HepG2 (cell line): ENCODE measurements at regions not wholly inside any gene's neighbourhood (a gene's known extent, or its start where the extent isn't known, plus 50 kb on each side); places are given as distances from the start of the nearest gene placed in this dataset.

Experiments used
- ATAC-seq: fragments of 200-7000 bp; cut with Tn5 transposase; 3 replicates; pipeline ENCODE4 v1.9.1; 2020; ENCODE audit warnings: mild to moderate bottlenecking, moderate library complexity
- BruUV-seq: library from RNA; stranded (reverse); fragments of 400-500 nt; replicated peaks from 2 replicates; lab custom pipeline; 2021; lab: Mats Ljungman, UMichigan
- CTCF ChIA-PET: fragments of 300-600 bp; formaldehyde crosslinking; extraction: SDS; loops from one replicate; lab custom pipeline; 2021; ENCODE audit warnings: low total read pairs, inconsistent platforms, low intra/inter-chr PET ratio; lab: Yijun Ruan, JAX
- POLR2A ChIA-PET: fragments of 350-600 bp; sonication (Branson Sonifier 250); formaldehyde crosslinking; loops from one replicate; lab custom pipeline; 2020; ENCODE audit warnings: antibody characterized with exemption, inconsistent platforms; lab: Yijun Ruan, JAX
- DNase-seq: peaks from one replicate; pipeline ENCODE4 v3.0.0-alpha.2; 2015; ENCODE audit warnings: low spot score
- FAIRE-seq: peaks from 3 replicates; lab custom pipeline; 2011; peaks lifted over from hg19 to GRCh38; lab: Jason Lieb, UNC
- H2AFZ ChIP-seq: one replicate; pipeline ENCODE4 v1.6.1; 2011; ENCODE audit warnings: low read length, inconsistent platforms
- H3K27ac ChIP-seq: fragments of 300-600 bp; 3 replicates; pipeline ENCODE4 v1.8.0; 2011; ENCODE audit warnings: mixed run types, mild to moderate bottlenecking, mixed read lengths, low read length, inconsistent platforms; ENCODE audit not compliant: insufficient read depth; ENCODE audit errors: extremely low read length
- H3K27me3 ChIP-seq, 2 experiments: fragments of 200-600 bp in 1 of 2; 2 replicates in 1 of 2; 3 replicates in 1 of 2; pipeline versions ENCODE4 v1.6.0 to v1.8.0; 2011; ENCODE audit warnings: low read length in 2 of 2, mild to moderate bottlenecking in 2 of 2, moderate library complexity in 2 of 2, inconsistent platforms in 1 of 2; ENCODE audit not compliant: insufficient read depth in 2 of 2, control insufficient read depth in 1 of 2
- H3K36me3 ChIP-seq, 2 experiments: fragments of 200-600 bp in 1 of 2; replicated peaks in 1 of 2; 2 replicates in 1 of 2; 3 replicates in 1 of 2; pipeline versions ENCODE4 v1.5.1 to v1.8.0; 2011; ENCODE audit warnings: low read length in 2 of 2, inconsistent platforms in 1 of 2; ENCODE audit not compliant: insufficient read depth in 2 of 2, control insufficient read depth in 1 of 2
- H3K4me1 ChIP-seq: 2 replicates; pipeline ENCODE4 v1.5.1; 2012; ENCODE audit warnings: low read length, inconsistent platforms; ENCODE audit not compliant: insufficient read depth
- H3K4me2 ChIP-seq: 2 replicates; pipeline ENCODE4 v1.6.0; 2011; ENCODE audit warnings: low read depth, low read length, inconsistent platforms
- H3K4me3 ChIP-seq, 3 experiments: fragments of 200-600 bp in 1 of 3; sonication (generic), shearing (Covaris generic) in 1 of 3; replicated peaks in 1 of 3; 2 replicates each; pipeline ENCODE4 v1.5.1; 2011 to 2016; ENCODE audit warnings: low read length in 3 of 3, inconsistent platforms in 2 of 3, low read depth in 2 of 3, mild to moderate bottlenecking in 2 of 3, control low read depth in 1 of 3, mixed read lengths in 1 of 3; ENCODE audit not compliant: insufficient read depth in 1 of 3
- H3K79me2 ChIP-seq: one replicate; pipeline ENCODE4 v1.6.1; 2011; ENCODE audit warnings: low read length, inconsistent platforms; ENCODE audit not compliant: insufficient read depth
- H3K9ac ChIP-seq: 2 replicates; pipeline ENCODE4 v1.6.0; 2011; ENCODE audit warnings: mild to moderate bottlenecking, low read depth, low read length, inconsistent platforms; ENCODE audit not compliant: insufficient read depth
- H3K9me3 ChIP-seq: 2 replicates; pipeline ENCODE4 v1.5.1; 2012; ENCODE audit warnings: mild to moderate bottlenecking, low read length
- H4K20me1 ChIP-seq: 2 replicates; pipeline ENCODE4 v1.6.0; 2011; ENCODE audit warnings: inconsistent platforms, mild to moderate bottlenecking, low read length, moderate library complexity; ENCODE audit not compliant: insufficient read depth
- CEBPB ChIP-seq: IDR thresholded peaks from 2 replicates; pipeline ENCODE4 v1.6.1; 2011; ENCODE audit warnings: low read depth, low read length, improper control_type of control experiment, borderline replicate concordance
- CEBPG ChIP-seq: IDR thresholded peaks from 2 replicates; pipeline ENCODE4 v1.6.1; 2016
- CHCHD3 ChIP-seq: sonication (generic); formaldehyde crosslinking; IDR thresholded peaks from 2 replicates; pipeline ENCODE4 v1.8.0; 2022; ENCODE audit warnings: mild to moderate bottlenecking, missing genetic modification reagents, moderate library complexity
- FOXM1 ChIP-seq: sonication (generic); formaldehyde crosslinking; IDR thresholded peaks from 2 replicates; pipeline ENCODE4 v1.5.0; 2020; ENCODE audit warnings: missing genetic modification reagents
- MLX ChIP-seq: IDR thresholded peaks from 2 replicates; pipeline ENCODE4 v1.6.1; 2016
- NR2F6 ChIP-seq, 2 experiments: IDR thresholded peaks; 2 replicates each; pipeline ENCODE4 v1.6.1; 2016; ENCODE audit warnings: antibody characterized with exemption in 1 of 2, mild to moderate bottlenecking in 1 of 2
- ZNF234 ChIP-seq: sonication (generic); formaldehyde crosslinking; conservative IDR thresholded peaks from 2 replicates; pipeline ENCODE4 v1.5.1; 2020; ENCODE audit warnings: mild to moderate bottlenecking, missing genetic modification reagents
- WGBS: methylation state at CpG from one replicate; pipeline ENCODE4 v1.1.6; 2017; ENCODE audit warnings: low lambda C conversion rate; 5-methylcytosine and 5-hydroxymethylcytosine counted together
- in situ Hi-C: cut with HindIII; loops from 2 replicates; pipeline ENCODE4 v1.10.0; 2017; ENCODE audit warnings: low pct_unique_long_range_greater_than_20kb; ENCODE audit not compliant: extremely low pct_ligation_motif_present
- intact Hi-C: fragments of 100-400 bp; cut with micrococcal nuclease; formaldehyde crosslinking; loops from one replicate; pipeline ENCODE4 v1.10.0; 2022; ENCODE audit not compliant: unreplicated experiment

- H3K4me1 ChIP-seq: peaks cover 2% of the 10 kb centered on the region; the same call in 1 of the 2 replicates
- intact Hi-C loops: no loop called here
- POLR2A ChIA-PET: no interaction called here
- H4K20me1 ChIP-seq: no peaks in the 10 kb centered on the region
- H3K9ac ChIP-seq: no peak overlapping the region
- in situ Hi-C loops: no loop called here
- H3K27me3 ChIP-seq: peaks cover 12 to 88% of the 10 kb centered on the region in 2 experiments
- CTCF ChIA-PET: no interaction called here
- H3K36me3 ChIP-seq: no peaks in the 10 kb centered on the region
- H3K27ac ChIP-seq: no peak overlapping the region
- no peak overlapping the region for H3K4me2 ChIP-seq
- TF ChIP-seq FOXM1 (CRISPR knock-in tag) (no peak), NR2F6 (IDR thresholded peaks at IDR 0.05) (no peak), NR2F6 (CRISPR knock-in tag; IDR thresholded peaks at IDR 0.05) (no peak), CEBPB (peak; percentile 83), ZNF234 (CRISPR knock-in tag) (no peak), CHCHD3 (no peak)
- 22% methylated on average over 17 of the region's 22 CpGs for WGBS
- BruUV-seq: no TSS peak
- H3K79me2 ChIP-seq: no peaks in the 10 kb centered on the region
- DNase-seq (no peak), FAIRE-seq (peak; percentile 30), ATAC-seq (no peak)
- no peak overlapping the region for H3K4me3 ChIP-seq
- no peak overlapping the region for H2AFZ ChIP-seq
- H3K9me3 ChIP-seq: no peaks in the 10 kb centered on the region
Observed at GRCh38 chr2:239500574-239501550, 100.0 kb upstream of the HDAC4 start.

- Histone ChIP-seq H2AFZ (no peak overlapping the region), H4K20me1 (no peaks in the 10 kb centered on the region), H3K9ac (no peak overlapping the region), H3K36me3 (no peaks in the 10 kb centered on the region), H3K4me2 (no peak overlapping the region), H3K79me2 (no peaks in the 10 kb centered on the region), H3K4me3 (no peak overlapping the region), H3K27me3 (peaks cover 12 to 88% of the 10 kb centered on the region in 2 experiments), H3K4me1 (peaks cover 11% of the 10 kb centered on the region), H3K27ac (no peak overlapping the region), H3K9me3 (no peaks in the 10 kb centered on the region)
- CTCF ChIA-PET: no interaction called here
- no peak for FAIRE-seq
- DNase-seq: no peak
- WGBS: 13% methylated on average over 13 of the region's 13 CpGs
- POLR2A ChIA-PET: no interaction called here
- in situ Hi-C loops: no loop called here
- TF ChIP-seq MLX (CRISPR knock-in tag) (no peak), CEBPG (CRISPR knock-in tag) (no peak)
- BruUV-seq: no TSS peak
- no peak for ATAC-seq
- intact Hi-C loops: no loop called here
Observed at GRCh38 chr2:239499726-239500573, 99.1 kb upstream of the HDAC4 start.
